ENCODE measurements at regions not wholly inside any gene's neighbourhood (a gene's known extent, or its start where the extent isn't known, plus 50 kb on each side); places are given as distances from the start of the nearest gene placed in this dataset.

DNA sequence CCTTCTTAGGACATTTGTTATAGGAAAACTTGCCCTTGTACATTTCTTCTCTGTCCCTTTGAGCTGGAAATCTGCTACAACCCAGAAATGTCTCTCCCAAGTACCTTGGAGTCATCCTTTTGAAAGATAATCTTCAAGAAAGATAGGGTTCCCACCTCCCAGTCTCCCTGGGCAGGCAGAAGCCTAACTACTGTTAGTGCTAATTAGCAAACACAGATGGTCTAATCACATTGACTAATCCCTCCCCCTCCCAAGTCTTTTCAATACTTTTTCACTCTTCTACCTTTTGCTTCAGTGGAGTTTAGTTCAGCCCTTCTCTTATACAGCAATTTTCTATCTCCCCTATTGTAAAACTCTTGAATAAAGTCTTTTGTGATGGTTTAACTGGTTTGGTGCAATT lies 129.8 kb upstream of the PPFIA2 start:
- Histone ChIP-seq H3K36me3 (no peaks in the 10 kb centered on the region), H3K9me3 (no peaks in the 10 kb centered on the region), H3K4me3 (replicated peaks in 1 of 3) (no peak overlapping the region), H3K27me3 (no peaks in the 10 kb centered on the region), H3K27ac (no peak overlapping the region), H3K4me1 (no peaks in the 10 kb centered on the region)
- DNase-seq = no peak
- TF ChIP-seq POLR2A (IDR thresholded peaks at IDR 0.05) = no peak
- TF ChIP-seq, protein P1, sequence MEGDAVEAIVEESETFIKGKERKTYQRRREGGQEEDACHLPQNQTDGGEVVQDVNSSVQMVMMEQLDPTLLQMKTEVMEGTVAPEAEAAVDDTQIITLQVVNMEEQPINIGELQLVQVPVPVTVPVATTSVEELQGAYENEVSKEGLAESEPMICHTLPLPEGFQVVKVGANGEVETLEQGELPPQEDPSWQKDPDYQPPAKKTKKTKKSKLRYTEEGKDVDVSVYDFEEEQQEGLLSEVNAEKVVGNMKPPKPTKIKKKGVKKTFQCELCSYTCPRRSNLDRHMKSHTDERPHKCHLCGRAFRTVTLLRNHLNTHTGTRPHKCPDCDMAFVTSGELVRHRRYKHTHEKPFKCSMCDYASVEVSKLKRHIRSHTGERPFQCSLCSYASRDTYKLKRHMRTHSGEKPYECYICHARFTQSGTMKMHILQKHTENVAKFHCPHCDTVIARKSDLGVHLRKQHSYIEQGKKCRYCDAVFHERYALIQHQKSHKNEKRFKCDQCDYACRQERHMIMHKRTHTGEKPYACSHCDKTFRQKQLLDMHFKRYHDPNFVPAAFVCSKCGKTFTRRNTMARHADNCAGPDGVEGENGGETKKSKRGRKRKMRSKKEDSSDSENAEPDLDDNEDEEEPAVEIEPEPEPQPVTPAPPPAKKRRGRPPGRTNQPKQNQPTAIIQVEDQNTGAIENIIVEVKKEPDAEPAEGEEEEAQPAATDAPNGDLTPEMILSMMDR (IDR thresholded peaks at IDR 0.05) = no peak
- intact Hi-C loops (cut with DNase I) = no loop called here

DNA sequence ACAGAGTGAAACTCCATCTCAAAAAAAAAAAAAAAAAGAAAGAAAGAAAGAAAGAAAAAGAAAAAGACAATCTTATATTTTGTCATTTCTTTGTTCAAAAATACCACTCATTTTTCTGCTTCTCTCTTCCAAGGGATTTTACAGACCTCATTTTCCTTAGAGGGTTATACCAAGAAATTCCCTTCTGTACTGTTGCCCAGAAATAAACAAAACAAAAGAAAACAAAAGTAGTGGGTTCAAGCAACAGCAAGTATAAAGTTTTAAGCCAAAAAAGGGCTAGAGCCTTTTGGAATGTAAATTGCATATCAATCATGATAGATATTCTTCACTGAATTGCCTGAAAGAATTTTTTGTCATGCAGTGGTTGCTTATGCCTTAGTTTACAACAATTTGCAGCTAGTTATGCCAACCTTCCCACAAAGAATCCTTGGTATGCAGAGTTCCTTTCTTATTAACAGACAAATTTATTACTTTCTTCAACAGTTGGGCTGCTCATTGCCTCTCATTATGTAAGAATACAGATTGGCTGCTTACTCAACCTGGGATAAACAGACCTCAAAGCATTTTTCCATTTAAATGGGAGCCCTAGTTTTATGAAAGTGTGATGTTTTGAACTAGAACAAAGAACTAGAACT lies 129.1 kb upstream of the PPFIA2 start:
- no peak overlapping the region for H3K4me3 ChIP-seq (replicated peaks in 1 of 3)
- intact Hi-C loops (cut with DNase I) = no loop called here
- H3K9me3 ChIP-seq = no peaks in the 10 kb centered on the region
- no peaks in the 10 kb centered on the region for H3K27me3 ChIP-seq
- H3K36me3 ChIP-seq = no peaks in the 10 kb centered on the region
- H3K27ac ChIP-seq = no peak overlapping the region
- no peaks in the 10 kb centered on the region for H3K4me1 ChIP-seq
- DNase-seq = no peak
- TF ChIP-seq, protein P1 (IDR thresholded peaks at IDR 0.05) = no peak
- no peak for TF ChIP-seq POLR2A (IDR thresholded peaks at IDR 0.05)

GRCh38 chr12:81874586-81874985 lies 115.4 kb upstream of the PPFIA2 start:
- no peaks in the 10 kb centered on the region for H3K4me1 ChIP-seq
- no peak for TF ChIP-seq POLR2A (IDR thresholded peaks at IDR 0.05)
- TF ChIP-seq, protein P1 (IDR thresholded peaks at IDR 0.05) = no peak
- intact Hi-C loops (cut with DNase I) = no loop called here

DNA sequence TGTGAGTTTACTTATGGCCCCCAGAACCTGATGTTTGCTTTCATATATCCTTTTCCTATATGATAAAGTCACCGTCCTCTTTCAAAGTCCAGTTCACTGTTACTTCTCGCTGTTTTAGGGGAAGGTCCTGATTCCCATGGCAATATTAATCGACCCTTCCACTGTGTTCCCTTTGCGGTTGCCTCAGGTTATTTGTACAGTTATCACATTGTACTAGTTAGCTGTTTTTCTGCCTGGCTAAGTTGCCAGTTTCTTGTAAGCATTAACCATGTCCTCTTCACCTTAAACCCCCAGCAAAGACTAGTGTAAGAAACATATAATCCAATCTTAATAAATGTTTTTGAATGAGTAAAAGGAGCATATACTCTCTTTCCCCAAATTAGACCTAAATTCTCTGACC lies 115.0 kb upstream of the PPFIA2 start:
- Histone ChIP-seq H3K27me3 (no peaks in the 10 kb centered on the region), H3K4me1 (no peaks in the 10 kb centered on the region), H3K27ac (no peak overlapping the region), H3K36me3 (no peaks in the 10 kb centered on the region), H3K4me3 (replicated peaks in 1 of 3) (no peak overlapping the region), H3K9me3 (no peaks in the 10 kb centered on the region)
- intact Hi-C loops (cut with DNase I) = no loop called here
- DNase-seq = no peak
- TF ChIP-seq, protein P1 (IDR thresholded peaks at IDR 0.05) = no peak
- no peak for TF ChIP-seq POLR2A (IDR thresholded peaks at IDR 0.05)
- WGBS, 2 donors = 64 to 67% methylated on average over 4 of the region's 4 CpGs

More at GRCh38 chr12:81874586-81874985, 115.4 kb upstream of the PPFIA2 start:
- 42 to 43% methylated on average over 2 of the region's 2 CpGs for WGBS, 2 donors
- Histone ChIP-seq H3K9me3 (no peaks in the 10 kb centered on the region), H3K4me3 (replicated peaks in 1 of 3) (no peak overlapping the region), H3K36me3 (no peaks in the 10 kb centered on the region), H3K27me3 (no peaks in the 10 kb centered on the region), H3K27ac (no peak overlapping the region)
- no peak for DNase-seq

GRCh38 chr12:81872400-81872799 lies 113.2 kb upstream of the PPFIA2 start:
- Histone ChIP-seq H3K4me3 (replicated peaks in 1 of 3) (no peak overlapping the region), H3K9me3 (no peaks in the 10 kb centered on the region), H3K27me3 (no peaks in the 10 kb centered on the region), H3K27ac (no peak overlapping the region), H3K36me3 (no peaks in the 10 kb centered on the region), H3K4me1 (no peaks in the 10 kb centered on the region)
- TF ChIP-seq, protein P1 (IDR thresholded peaks at IDR 0.05) = no peak
- no peak for TF ChIP-seq POLR2A (IDR thresholded peaks at IDR 0.05)
- intact Hi-C loops (cut with DNase I) = no loop called here
- no peak for DNase-seq
- 50 to 54% methylated on average over 1 of the region's 1 CpG for WGBS, 2 donors

Measured in thyroid gland (tissue), 4 donors.